Neural cell (in vitro differentiated cells): ENCODE measurements at regions not wholly inside any gene's neighbourhood (a gene's known extent, or its start where the extent isn't known, plus 50 kb on each side); places are given as distances from the start of the nearest gene placed in this dataset.

ENCODE experiments used
- H2AFZ ChIP-seq: fragments of 200-600, 300-800 bp; sonication (generic), shearing (Covaris generic); 2 replicates; pipeline ENCODE4 v1.6.0; 2014; ENCODE audit warnings: low read depth, mild to moderate bottlenecking, antibody characterized with exemption, low read length, moderate library complexity
- H3F3A ChIP-seq: fragments of 200-600 bp; shearing (Covaris generic); 2 replicates; pipeline ENCODE4 v1.6.1; 2016; ENCODE audit warnings: mild to moderate bottlenecking, moderate library complexity, mixed read lengths, antibody characterized with exemption, low read length; ENCODE audit not compliant: insufficient read depth, poor library complexity, severe bottlenecking
- H3K27ac ChIP-seq: fragments of 200-600, 300-800 bp; sonication (generic), shearing (Covaris generic); 2 replicates; pipeline ENCODE4 v1.5.1; 2014; ENCODE audit warnings: mild to moderate bottlenecking, low read length, moderate library complexity
- H3K27me3 ChIP-seq: fragments of 300-800, 200-600 bp; sonication (generic), shearing (Covaris generic); 2 replicates; pipeline ENCODE4 v1.6.0; 2014; ENCODE audit warnings: mild to moderate bottlenecking, low read depth, low read length, moderate library complexity; ENCODE audit not compliant: insufficient read depth
- H3K36me3 ChIP-seq: fragments of 300-800, 200-600 bp; sonication (generic), shearing (Covaris generic); 2 replicates; pipeline ENCODE4 v1.5.1; 2014; ENCODE audit warnings: mild to moderate bottlenecking, antibody characterized with exemption, low read length, moderate library complexity; ENCODE audit not compliant: insufficient read depth
- H3K4me2 ChIP-seq: fragments of 300-800, 200-600 bp; sonication (generic), shearing (Covaris generic); 2 replicates; pipeline ENCODE4 v1.6.0; 2014; ENCODE audit warnings: mild to moderate bottlenecking, low read length
- H3K4me3 ChIP-seq: fragments of 300-800, 200-600 bp; sonication (generic), shearing (Covaris generic); 2 replicates; pipeline ENCODE4 v1.5.1; 2014; ENCODE audit warnings: mild to moderate bottlenecking, low read length, moderate library complexity
- H3K79me2 ChIP-seq: fragments of 200-600 bp; shearing (Covaris generic); replicated peaks from 2 replicates; pipeline ENCODE4 v1.6.0; 2014; ENCODE audit warnings: mild to moderate bottlenecking, low read length, moderate library complexity; ENCODE audit not compliant: insufficient read depth
- H3K9ac ChIP-seq: fragments of 300-800, 200-600 bp; sonication (generic), shearing (Covaris generic); 2 replicates; pipeline ENCODE4 v1.6.1; 2016; ENCODE audit warnings: mild to moderate bottlenecking, low read length, mixed read lengths
- H3K9me2 ChIP-seq: fragments of 200-600 bp; shearing (Covaris generic); 2 replicates; pipeline ENCODE4 v1.6.1; 2016; ENCODE audit warnings: mild to moderate bottlenecking, low read length, mixed read lengths; ENCODE audit not compliant: insufficient read depth
- H3K9me3 ChIP-seq: fragments of 200-600, 300-800 bp; sonication (generic), shearing (Covaris generic); 2 replicates; pipeline ENCODE4 v1.6.1; 2016; ENCODE audit warnings: mild to moderate bottlenecking, mixed run types, low read length, moderate library complexity, mixed read lengths
- H4K20me1 ChIP-seq: fragments of 200-600 bp; shearing (Covaris generic); 2 replicates; pipeline ENCODE4 v1.6.1; 2016; ENCODE audit warnings: mild to moderate bottlenecking, mixed run types; ENCODE audit not compliant: insufficient read depth
- EP300 ChIP-seq: fragments of 450-650 bp; conservative IDR thresholded peaks from 2 replicates; pipeline ENCODE4 v1.6.1; 2014; ENCODE audit warnings: antibody characterized with exemption, mild to moderate bottlenecking, moderate library complexity; ENCODE audit not compliant: poor library complexity, severe bottlenecking
- EZH2 ChIP-seq: fragments of 200-600, 300-800 bp; shearing (Covaris generic), sonication (generic); IDR thresholded peaks from 2 replicates; pipeline ENCODE4 v1.6.1; 2014; ENCODE audit warnings: antibody characterized with exemption, low read length, borderline replicate concordance, mild to moderate bottlenecking; ENCODE audit not compliant: insufficient read depth, poor library complexity, severe bottlenecking
- MXI1 ChIP-seq: fragments of 450-650 bp; conservative IDR thresholded peaks from 2 replicates; pipeline ENCODE4 v1.6.1; 2014; ENCODE audit warnings: antibody characterized with exemption, mild to moderate bottlenecking; ENCODE audit not compliant: poor library complexity, severe bottlenecking
- POLR2AphosphoS5 ChIP-seq: IDR thresholded peaks from 2 replicates; pipeline ENCODE4 v1.6.1; 2012
- RAD21 ChIP-seq: fragments of 450-650 bp; conservative IDR thresholded peaks from 2 replicates; pipeline ENCODE4 v1.6.1; 2014; ENCODE audit warnings: antibody characterized with exemption, mild to moderate bottlenecking, moderate library complexity
- SMC3 ChIP-seq: fragments of 450-650 bp; conservative IDR thresholded peaks from 2 replicates; pipeline ENCODE4 v1.6.1; 2014; ENCODE audit warnings: antibody characterized with exemption, mild to moderate bottlenecking, moderate library complexity; ENCODE audit not compliant: poor library complexity
- TAF1 ChIP-seq: IDR thresholded peaks from 2 replicates; pipeline ENCODE4 v1.6.1; 2012; ENCODE audit warnings: low read depth
- TF ChIP-seq, protein P1 (sequence below): IDR thresholded peaks from 2 replicates; pipeline ENCODE4 v1.6.1; 2012; ENCODE audit warnings: borderline replicate concordance
- TF ChIP-seq, protein P2 (sequence below): fragments of 450-650 bp; IDR thresholded peaks from 2 replicates; pipeline ENCODE4 v1.5.1; 2014; ENCODE audit warnings: antibody characterized with exemption, mild to moderate bottlenecking, moderate library complexity; ENCODE audit not compliant: poor library complexity, severe bottlenecking

DNA sequence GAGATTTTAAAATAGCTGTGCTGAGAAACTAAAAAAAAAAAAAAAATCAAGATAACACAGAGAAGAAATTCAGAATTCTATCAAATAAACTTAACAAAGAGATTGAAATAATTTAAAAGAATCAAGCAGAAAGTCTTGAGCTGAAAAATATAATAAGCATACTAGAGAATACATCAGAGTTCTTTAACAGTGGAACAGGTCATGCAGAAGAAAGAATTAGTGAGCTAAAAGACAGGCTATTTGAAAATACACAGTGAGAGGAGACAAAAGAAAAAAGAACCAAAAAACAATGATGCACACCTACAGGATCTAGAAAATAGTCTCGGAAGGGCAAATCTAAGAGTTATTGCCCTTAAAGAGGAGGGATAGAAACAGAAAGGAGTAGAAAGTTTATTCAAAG, 548.1 kb downstream of the ADCYAP1 start:
- Histone ChIP-seq H3K27me3 (no peaks in the 10 kb centered on the region), H4K20me1 (no peaks in the 10 kb centered on the region), H3K9ac (no peak overlapping the region), H3K4me3 (no peak overlapping the region), H3F3A (no peaks in the 10 kb centered on the region), H3K4me2 (no peak overlapping the region), H3K79me2 (no peaks in the 10 kb centered on the region), H2AFZ (no peak overlapping the region), H3K9me3 (no peaks in the 10 kb centered on the region), H3K9me2 (no peaks in the 10 kb centered on the region), H3K36me3 (no peaks in the 10 kb centered on the region), H3K27ac (no peak overlapping the region)
- no peak for TF ChIP-seq POLR2AphosphoS5
- TF ChIP-seq EP300, result no peak
- TF ChIP-seq, protein P1, sequence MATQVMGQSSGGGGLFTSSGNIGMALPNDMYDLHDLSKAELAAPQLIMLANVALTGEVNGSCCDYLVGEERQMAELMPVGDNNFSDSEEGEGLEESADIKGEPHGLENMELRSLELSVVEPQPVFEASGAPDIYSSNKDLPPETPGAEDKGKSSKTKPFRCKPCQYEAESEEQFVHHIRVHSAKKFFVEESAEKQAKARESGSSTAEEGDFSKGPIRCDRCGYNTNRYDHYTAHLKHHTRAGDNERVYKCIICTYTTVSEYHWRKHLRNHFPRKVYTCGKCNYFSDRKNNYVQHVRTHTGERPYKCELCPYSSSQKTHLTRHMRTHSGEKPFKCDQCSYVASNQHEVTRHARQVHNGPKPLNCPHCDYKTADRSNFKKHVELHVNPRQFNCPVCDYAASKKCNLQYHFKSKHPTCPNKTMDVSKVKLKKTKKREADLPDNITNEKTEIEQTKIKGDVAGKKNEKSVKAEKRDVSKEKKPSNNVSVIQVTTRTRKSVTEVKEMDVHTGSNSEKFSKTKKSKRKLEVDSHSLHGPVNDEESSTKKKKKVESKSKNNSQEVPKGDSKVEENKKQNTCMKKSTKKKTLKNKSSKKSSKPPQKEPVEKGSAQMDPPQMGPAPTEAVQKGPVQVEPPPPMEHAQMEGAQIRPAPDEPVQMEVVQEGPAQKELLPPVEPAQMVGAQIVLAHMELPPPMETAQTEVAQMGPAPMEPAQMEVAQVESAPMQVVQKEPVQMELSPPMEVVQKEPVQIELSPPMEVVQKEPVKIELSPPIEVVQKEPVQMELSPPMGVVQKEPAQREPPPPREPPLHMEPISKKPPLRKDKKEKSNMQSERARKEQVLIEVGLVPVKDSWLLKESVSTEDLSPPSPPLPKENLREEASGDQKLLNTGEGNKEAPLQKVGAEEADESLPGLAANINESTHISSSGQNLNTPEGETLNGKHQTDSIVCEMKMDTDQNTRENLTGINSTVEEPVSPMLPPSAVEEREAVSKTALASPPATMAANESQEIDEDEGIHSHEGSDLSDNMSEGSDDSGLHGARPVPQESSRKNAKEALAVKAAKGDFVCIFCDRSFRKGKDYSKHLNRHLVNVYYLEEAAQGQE, result no peak
- no peak for TF ChIP-seq SMC3
- no peak for TF ChIP-seq EZH2
- TF ChIP-seq, protein P2, sequence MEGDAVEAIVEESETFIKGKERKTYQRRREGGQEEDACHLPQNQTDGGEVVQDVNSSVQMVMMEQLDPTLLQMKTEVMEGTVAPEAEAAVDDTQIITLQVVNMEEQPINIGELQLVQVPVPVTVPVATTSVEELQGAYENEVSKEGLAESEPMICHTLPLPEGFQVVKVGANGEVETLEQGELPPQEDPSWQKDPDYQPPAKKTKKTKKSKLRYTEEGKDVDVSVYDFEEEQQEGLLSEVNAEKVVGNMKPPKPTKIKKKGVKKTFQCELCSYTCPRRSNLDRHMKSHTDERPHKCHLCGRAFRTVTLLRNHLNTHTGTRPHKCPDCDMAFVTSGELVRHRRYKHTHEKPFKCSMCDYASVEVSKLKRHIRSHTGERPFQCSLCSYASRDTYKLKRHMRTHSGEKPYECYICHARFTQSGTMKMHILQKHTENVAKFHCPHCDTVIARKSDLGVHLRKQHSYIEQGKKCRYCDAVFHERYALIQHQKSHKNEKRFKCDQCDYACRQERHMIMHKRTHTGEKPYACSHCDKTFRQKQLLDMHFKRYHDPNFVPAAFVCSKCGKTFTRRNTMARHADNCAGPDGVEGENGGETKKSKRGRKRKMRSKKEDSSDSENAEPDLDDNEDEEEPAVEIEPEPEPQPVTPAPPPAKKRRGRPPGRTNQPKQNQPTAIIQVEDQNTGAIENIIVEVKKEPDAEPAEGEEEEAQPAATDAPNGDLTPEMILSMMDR, result no peak
- TF ChIP-seq TAF1, result no peak
- no peak for TF ChIP-seq MXI1
- TF ChIP-seq RAD21, result no peak

DNA sequence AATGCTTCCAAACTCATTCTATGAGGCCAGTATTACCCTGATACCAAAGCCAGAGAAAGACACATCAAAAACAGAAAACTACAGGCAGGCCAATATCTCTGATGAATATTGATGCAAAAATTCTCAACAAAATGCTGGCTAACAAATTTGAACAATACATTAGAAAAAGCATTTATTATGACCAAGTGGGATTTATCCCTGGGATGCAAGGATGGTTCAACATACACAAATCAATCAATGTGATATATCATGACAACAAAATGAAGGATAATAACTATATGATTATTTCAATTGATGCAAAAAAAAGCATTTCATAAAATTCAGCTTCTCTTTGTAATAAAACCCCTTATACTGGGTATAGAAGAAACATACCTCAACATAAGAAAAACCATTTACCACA, 550.9 kb downstream of the ADCYAP1 start:
- Histone ChIP-seq H4K20me1 (no peaks in the 10 kb centered on the region), H3K9me3 (no peaks in the 10 kb centered on the region), H3K4me2 (no peak overlapping the region), H2AFZ (no peak overlapping the region), H3K36me3 (no peaks in the 10 kb centered on the region), H3K79me2 (no peaks in the 10 kb centered on the region), H3K9me2 (no peaks in the 10 kb centered on the region), H3K4me3 (no peak overlapping the region), H3K9ac (no peak overlapping the region), H3K27me3 (no peaks in the 10 kb centered on the region), H3F3A (no peaks in the 10 kb centered on the region), H3K27ac (no peak overlapping the region)
- TF ChIP-seq POLR2AphosphoS5, result no peak
- TF ChIP-seq MXI1, result no peak
- TF ChIP-seq EZH2, result no peak
- TF ChIP-seq, protein P1, result no peak
- TF ChIP-seq EP300, result no peak
- TF ChIP-seq TAF1, result no peak
- no peak for TF ChIP-seq SMC3
